ENCODE measurements at regions not wholly inside any gene's neighbourhood (a gene's known extent, or its start where the extent isn't known, plus 50 kb on each side); places are given as distances from the start of the nearest gene placed in this dataset.
"Not testable (repeated sequence)": the region's sequence is repeated elsewhere in the genome, so short reads cannot be mapped to it uniquely, and the experiment has no call there.

DNA sequence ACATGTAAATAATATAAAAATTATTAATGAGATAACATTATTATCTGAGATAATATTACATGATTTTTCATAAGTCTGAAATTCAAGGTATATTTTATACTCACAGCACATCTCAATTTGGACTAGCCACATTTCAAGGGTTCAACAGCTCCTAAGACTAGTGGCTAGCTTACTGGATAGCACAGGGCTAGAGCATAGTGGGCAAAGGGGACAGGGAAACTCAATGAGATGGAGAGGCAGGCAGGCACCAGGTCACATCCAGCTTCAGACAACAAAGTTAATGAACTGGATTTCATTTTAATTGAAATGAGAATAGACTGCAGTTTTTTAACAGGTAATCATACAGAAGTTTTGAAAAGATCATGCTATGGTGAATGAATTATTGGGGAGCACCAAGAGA, 137.4 kb downstream of the NBPF8 start:
- DNase-seq = not testable (repeated sequence)

DNA sequence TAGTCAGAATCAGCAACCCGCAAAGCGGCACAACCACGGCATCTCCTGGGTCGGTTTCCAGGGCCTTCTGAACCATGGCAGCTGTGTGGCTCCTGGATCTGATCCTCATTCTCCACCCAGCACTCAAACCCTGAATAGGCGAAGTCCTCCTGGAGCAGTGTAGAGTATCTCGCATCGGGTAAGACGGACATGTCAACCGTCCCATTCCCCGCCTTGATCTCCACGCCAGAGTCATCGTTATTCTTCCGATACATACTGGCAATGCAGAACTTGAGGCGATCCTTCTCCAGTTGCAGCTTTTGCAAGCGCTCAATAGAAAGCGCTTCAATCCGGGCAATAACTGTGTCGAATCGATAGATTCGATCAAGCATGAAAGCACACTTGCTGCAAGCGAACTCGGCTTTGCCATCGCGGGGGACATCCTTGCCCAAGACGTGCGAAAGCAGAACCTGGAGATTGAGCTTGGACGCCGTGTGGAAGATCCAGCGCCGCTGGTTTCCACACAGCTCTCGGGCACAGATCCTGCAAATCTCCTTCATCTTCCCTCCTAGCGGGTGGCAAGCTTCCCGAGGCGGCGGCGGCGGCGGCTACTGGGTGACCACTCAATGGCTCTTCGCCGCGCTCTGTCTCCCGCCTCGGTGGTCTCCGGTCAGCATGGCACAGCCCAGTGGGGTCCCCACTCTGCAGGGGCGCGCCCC, 142.9 kb downstream of the NBPF8 start:
- DNase-seq = not testable (repeated sequence)

DNA sequence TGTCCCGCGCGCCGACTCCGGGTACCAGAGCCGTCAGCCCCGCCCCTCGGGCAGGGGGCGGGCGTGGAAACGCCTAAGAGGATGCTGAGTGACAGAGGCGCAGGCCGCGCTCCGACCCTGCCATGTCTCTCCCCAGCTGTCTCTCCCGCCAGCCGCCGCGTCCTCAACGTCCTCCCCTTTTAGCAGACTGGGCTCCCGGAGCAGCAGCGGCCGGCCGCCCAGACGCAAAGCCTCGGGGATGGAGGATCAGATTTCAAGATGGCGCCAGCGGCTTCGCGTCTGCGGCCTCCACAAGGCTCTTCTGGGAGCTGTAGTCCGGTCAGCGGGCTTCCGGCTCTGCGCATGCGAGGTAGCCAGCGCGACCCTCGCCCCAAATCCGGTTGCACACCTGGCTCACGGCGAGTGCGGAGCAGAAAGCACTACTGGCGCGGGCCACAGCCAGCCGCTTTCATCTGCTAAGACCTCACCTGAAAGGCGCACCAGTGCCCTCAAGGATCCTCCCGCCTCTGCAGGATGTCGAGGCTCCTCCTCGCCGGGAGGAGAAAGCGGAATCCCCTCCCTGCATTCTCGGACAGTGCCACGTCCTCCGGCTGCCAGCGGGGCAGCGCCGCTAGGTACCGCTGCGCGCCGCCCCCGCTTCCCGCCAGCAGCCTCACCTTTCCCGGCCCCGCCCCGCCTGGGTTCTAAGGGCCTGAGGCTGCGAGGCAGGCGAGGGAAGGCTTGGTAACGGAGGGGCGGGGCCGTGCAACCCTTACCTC, 143.6 kb downstream of the NBPF8 start:
- DNase-seq = peak; percentile 31 to 72 (median 41)

DNA sequence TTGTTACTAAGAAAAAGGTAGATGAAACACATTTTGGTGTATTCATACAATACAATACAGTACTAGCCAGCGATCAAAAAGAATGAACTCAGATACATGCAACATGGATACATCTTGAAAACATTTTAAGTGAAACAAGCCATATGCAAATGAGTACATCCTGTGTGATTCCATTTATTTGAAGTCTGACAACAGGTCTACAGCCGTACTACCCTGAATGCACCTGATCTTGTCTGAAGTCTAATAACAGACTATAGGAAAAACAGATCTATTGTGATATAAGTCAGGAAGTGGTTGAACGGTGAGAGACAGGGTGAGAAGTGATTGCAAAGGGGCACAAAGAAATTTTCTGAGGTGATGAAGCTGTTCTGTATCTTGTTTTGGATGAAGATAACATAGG, 146.9 kb downstream of the NBPF8 start:
- DNase-seq = peak in 3 of 6 experiments; percentile 42 to 56 (median 45)

DNA sequence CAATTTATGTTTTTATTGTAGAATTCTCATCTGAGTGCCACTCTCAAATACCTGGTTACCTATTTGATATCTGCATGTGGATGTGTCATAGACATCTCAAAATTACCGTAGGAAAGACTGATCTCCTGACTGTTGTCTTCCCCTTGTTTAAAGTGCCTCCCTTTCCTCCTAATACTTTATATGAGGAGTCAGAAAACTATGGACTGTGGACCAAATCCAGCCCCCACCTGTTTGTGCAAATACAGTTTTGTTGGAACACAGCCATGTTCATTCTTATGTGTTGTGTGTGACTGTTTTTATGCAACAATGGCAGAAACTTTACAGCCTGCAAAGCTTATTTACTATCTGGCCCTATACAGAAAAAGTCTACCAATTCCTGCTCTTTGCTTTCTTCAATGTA, 150.6 kb downstream of the NBPF8 start:
- not testable (repeated sequence) for DNase-seq

DNA sequence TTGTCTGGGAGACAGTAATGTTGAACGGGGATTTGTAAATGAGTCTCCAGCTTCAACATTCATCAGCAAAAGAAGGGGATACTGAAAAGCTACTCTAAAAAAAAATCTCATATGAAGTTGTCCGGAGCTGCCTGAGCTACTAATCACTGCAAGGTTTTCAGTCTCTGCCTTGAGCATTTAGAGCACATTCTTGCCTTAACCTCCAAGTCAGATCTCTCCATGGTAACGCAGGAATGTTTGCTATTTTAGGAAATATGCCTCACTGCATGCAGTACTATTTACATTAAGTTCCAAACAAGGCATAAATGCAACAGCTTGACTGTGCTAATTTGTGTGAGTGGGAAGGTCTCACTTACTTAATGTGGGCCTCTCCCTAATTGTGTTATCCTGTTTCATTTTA, 152.8 kb downstream of the NBPF8 start:
- not testable (repeated sequence) for DNase-seq

DNA sequence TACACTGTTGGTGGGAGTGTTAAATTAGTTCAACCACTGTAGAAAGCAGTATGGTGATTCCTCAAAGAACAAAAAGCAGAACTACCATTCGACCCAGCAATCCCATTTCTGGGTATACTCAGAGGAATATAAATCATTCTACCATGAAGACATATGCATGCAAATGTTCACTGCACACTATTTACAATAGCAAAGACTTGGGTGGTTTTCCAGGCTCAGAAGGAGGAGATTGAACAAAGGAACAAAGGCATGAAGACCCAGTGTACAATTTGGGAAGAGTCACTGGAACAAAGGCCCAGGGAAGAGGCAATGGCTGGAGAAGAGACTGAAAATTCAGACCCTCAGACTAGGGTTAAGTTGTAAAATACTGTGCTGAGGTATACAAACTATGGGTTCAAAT, 148.5 kb upstream of the NBPF26 start:
- not testable (repeated sequence) for DNase-seq

DNA sequence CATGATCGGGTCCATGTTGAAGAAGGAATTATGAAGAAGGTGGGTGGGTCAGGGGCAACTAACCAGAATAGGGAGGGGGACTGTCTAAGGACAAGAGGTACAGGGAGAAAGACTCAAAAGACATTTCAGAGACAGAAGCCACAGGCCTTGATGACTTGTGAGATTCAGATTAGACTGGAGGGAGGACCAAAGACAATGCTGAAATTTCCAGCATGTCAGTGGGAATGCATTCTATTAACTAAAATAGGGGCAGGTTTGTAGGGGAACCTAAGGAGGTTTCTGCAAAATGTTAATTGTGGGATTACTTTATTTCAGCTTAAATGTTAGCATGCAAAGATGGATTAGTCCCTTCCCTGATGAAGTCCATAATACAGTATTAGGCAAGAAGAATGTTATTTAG, 141.6 kb upstream of the NBPF26 start:
- DNase-seq = not testable (repeated sequence)

DNA sequence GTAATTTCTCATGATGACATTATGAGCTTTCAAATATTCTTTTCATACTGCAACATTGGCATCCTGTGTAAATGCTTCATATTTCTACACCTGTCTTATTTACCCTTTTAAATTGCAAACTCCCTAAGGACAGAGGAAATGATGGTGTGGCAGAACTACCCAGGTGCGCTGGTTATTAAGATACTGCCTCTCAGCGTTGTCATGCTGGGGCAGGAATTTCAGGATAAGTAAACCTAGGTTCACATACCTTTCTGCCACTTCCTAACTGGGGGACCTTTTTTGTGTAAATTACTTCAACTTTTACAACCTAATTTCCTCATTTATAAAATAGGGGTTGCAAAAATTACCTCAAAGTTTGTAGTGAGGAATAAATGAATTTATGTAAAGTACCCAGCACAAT, 137.7 kb upstream of the NBPF26 start:
- DNase-seq = not testable (repeated sequence)

DNA sequence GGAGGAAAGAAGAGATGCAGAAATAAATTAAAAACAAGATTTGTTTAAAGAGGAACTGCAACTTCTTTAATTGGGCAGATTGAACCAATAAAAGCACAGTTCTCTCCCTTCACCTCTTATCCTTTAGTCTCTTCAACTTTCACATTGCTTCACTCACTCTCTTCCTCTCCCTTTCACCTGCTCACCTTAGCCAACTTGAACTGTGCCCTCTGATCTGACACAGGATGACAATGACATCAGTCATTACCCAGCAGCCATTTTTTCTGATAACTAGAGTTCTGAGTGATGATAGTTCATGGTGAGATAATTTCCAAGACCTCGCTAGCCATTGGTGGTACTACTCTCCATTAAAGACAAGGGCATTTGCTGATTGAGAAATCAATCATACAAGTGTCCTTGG, 134.9 kb upstream of the NBPF26 start:
- not testable (repeated sequence) for DNase-seq

DNA sequence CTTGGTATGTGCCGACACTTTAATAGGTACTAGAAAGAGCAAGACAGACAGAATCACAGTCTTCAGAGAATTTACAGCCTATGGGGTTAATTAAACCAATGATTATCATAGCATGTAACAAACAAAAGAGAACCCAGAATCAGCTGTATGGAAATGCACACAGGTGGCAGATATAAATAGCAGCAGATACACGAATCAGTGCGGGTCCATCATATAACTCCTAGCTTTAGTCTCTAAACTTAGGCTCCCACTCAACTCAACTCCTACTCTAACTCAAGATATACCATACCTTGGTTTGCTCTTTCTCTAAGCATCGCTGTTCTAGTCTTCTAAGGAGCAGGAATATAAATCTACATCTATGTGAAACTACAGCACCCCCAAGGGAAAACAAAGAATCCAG, 132.0 kb upstream of the NBPF26 start:
- not testable (repeated sequence) for DNase-seq

DNA sequence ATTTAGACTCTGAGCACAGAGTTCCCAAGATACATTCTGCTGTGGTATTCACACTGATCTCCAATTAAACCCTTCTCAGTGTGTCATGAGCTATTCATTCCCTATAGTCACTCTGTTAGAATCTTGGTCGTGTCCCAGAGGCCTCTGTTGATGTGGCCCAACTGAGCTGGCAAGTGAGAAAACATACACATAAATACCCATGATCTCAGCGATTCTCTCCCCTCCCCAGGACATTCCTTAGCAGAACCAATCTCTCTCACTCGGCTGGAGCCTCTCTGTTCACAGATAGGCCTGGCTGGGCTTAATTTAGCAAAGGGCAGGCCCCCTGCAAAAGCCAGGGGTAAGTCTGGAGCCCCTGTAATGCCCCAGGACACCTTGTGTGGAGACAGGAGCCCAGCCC, 130.8 kb upstream of the NBPF26 start:
- DNase-seq = not testable (repeated sequence)

DNA sequence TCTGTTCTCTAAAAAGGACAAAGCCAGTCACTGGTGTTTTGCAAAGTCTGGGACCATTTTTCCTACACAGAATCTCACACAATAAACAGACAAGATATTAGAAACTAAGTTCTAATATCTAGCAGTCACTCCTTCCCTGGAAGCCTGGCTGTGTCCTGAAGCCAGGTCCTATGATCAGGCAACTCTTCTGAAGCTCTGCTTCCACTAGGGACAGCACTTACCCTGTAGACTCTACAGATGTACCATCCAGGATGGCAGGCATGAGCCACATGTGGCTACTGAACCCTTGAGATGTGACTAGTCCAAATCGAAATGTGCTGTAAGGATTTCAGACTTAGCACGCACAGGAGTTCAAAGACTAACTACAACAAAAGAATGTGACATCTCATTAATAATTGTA, 130.1 kb upstream of the NBPF26 start:
- DNase-seq = not testable (repeated sequence)

DNA sequence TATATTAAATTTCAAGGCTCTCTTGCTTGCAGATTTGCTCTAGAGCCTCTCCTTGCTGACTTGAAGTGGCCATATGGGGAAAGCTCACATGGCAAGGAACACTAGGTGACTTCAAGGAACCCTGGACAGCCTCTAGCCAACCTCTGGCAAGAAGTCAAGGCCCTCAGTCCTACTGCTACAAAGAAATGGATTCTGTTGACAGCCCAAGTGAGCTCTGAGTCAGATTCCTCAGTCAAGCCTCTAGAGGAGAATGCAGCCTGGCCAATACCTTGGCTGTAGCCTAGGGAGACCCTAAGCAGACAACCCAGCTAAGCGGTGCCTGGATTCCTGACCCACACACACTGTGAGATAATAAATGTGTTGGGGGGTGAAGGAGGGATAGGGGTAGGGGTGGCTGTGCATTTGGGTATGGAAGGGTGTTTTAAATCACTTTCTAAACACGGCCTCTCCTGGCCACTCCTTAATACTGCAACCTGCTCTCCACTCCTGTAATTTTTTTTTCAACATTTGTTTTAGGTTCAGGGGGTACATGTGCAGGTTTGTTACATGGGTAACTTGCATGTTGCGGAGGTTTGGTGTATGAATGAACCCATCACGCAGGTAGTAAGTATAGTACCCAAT, 125.3 kb upstream of the NBPF26 start:
- not testable (repeated sequence) for DNase-seq

DNA sequence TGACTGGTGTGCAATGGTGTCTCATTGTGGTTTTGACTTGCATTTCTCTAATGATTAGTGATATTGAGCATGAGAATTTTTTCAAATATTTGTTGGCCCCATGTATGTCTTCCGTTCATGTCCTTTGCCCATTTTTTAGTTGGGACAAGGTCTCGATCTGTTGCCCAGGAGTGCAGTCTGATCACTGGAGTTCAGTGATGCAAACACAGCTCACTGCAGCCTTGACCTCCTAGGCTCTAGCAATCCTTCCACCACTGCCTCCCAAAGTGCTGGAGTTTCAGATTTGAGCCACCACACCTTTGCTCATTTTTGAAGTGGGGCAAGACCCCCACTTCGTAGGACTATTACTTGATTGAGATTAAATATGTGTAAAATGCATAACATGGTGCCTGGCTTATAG, 124.2 kb upstream of the NBPF26 start:
- not testable (repeated sequence) for DNase-seq

DNA sequence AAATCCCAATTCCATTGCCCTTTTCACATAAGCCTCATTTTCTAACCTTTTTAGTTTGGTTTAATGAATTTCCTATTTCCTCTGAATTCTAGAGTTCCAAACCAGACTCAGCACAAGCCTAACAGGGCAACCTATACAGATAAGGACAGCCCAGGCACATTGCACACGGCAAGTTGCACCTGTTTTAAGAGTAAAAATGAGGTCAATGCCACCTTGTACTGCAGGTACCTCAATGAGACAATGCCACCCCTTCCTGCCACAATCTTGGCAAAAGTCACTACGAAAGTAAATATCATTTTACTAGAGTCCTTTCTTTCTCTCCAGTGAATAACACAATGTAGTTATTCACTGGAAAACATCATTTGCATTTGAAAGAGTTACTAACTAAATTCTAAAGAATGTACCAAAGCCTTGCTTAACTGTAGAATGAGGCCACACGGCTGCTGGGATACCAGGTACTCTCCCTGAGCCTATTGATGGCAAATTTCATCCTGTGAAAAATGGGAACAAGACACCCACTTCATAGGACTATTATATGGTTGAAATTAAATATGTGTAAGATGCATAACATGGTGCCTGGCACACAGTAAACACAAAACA, 123.2 kb upstream of the NBPF26 start:
- not testable (repeated sequence) for DNase-seq

DNA sequence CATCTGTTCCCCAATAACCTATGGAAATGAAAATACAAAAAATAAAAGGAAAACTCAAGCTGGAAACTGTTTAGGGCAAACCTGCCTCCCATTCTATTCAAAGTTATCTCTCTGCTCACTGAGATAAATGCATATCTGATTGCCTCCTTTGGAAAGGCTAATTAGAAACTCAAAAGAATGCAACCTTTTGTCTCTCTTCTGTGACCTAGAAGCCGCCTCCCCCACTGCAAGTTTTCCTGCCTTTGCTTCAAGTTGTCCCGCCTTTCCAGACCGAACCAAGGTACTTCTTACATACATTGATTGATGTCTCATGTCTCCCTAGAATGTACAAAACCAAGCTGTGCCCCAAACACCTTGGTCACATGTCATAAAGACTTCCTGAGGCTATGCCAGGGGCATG, 115.9 kb upstream of the NBPF26 start:
- not testable (repeated sequence) for DNase-seq

DNA sequence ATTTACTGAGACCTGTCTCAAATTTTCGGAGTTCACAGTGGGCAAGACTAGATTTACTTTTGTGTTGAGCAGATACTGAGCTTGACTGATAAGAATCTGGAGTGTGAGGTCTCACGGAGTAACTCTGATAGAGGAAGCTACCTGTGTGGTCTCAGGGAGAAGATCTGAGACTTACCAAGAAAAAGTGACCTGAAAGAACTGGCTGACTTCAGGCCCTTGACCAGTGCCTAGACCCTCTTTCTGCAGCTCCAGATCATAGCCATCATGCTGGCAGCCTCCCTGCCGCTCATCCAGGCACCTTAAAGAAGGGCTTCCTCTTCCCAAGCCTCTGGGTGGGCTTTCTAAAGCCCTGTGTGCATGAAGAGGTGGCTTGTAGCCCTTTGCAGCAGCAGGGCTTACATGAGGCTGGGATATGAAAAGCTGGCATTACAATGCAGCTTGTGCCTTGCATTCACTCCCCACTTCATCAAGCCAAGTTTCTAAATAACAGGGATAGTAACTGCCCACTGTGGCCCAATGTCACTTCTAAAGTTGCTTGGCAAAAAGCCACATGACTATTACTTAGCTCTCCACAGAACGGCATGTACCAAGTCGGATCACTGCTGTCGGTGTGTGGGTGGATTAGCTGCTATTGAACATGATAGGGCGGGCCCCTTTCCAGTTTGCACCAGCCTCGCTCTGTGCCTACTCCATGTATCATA, 115.3 kb upstream of the NBPF26 start:
- not testable (repeated sequence) for DNase-seq

DNA sequence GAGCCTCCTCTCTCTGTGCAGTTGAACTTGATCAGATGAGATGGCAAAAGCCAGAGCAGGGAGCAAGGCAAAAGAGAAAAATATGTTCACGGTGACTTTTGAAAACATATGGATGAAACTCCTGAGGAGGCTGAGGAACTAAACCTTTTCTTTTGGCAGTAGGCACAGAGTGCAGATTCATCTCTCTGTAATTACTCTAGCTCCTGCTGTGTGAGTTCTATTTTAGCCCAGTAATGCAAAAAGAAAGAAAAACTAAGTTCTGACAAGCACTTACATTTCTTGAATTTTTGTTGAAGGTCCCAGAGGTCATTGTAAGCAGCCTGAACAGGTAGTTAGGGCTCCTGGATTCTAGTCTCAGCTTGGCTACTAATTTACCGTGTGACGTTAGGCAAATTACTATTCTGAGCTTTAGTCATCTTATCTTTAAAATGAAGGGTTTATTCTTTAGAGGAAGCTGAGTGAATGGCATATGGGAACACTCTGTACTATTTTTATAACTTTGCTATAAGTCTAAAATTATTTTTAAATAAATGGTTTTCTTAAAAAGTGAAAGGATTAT, 114.7 kb upstream of the NBPF26 start:
- not testable (repeated sequence) for DNase-seq

DNA sequence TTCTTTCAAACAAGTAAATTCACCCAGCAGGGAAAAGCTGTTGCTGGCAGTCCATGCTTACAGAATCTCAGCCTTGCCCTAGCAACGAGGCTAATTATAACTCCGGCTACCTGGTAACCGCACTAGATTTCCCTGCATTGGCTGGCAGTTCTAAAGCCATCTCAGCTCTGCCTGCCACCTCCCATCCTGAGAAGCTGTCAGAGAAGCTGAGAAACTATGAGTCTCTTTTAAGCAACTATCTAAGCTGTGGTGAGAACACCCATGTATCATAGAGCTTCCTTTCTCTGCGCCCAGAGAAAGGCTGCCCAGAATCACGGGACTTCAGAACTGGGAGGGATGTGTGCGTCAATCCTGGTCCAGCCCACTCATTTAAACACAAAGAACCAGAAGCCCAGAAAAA, 113.9 kb upstream of the NBPF26 start:
- not testable (repeated sequence) for DNase-seq

DNA sequence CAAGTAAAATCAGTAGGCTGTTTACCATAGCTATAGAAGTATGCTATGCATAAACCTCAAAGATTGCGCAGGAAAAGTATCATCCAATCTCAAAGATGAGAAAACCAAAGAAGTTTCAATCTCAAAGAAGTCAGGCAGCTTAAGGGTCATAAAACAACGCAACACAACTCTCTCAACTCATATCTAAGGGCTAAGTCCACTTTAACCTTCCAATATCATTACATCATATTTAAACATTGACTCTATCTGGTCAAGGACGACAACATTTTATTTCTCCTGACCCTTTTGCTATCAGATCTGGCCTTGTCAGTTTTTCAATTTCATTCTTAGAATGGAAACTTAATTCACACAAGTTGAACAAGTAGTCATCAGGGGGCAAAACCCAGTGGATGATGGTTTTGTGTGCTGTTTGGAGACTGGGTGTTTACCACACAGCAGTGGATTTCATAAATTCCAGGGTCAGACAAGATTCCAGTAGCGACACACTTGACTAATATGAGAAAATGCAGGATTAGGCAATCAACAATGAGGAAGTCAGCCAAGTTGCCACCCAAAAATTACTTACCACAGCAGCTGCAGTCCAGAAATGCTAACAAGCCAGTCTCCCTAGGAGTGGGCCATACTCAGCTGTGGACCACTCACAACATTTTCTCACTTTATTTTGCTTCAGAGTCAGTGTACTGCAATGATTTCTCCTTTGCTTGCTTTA, 108.7 kb upstream of the NBPF26 start:
- not testable (repeated sequence) for DNase-seq

DNA sequence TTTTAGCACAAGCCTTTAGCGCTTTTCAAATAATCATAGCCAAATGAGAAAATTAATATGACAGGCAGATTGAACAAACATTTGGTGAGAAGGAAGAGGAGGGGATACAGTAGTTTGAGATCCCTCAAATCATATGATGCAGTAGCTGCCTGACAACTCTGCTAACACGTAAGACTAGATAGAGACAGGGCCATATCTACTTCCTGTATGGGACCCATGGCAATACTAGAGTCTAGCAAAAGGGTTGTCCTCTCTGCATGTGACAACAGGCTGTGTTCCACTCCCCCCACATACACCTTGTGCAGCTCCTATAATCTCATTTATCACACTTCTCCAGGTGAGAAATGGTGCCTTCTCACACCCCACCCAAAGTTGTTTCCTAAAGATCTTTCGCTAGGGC, 106.3 kb upstream of the NBPF26 start:
- not testable (repeated sequence) for DNase-seq
